Central memory CD8-positive, alpha-beta T cell (primary cell): ENCODE measurements at regions not wholly inside any gene's neighbourhood (a gene's known extent, or its start where the extent isn't known, plus 50 kb on each side); places are given as distances from the start of the nearest gene placed in this dataset.

Experiments used
- ATAC-seq: fragments of 150-1000 bp; cut with Tn5 transposase; replicated peaks from 2 replicates; pipeline ENCODE4 v1.10.0; 2022; ENCODE audit warnings: mild to moderate bottlenecking, moderate FRiP score, moderate number of reproducible peaks; ENCODE audit not compliant: poor library complexity, severe bottlenecking; ENCODE audit errors: extremely low read depth
- DNase-seq, 2 donors: peaks; one replicate each; pipeline ENCODE4 v3.0.0; 2021; ENCODE audit warnings: low spot score in 2 of 2
- H3K27ac Mint-ChIP-seq: one replicate; pipeline ENCODE4 v1.8.0; 2022; ENCODE audit warnings: low read depth, mild to moderate bottlenecking, moderate library complexity, mixed read lengths
- H3K27me3 Mint-ChIP-seq: one replicate; pipeline ENCODE4 v1.8.0; 2022; ENCODE audit warnings: mixed read lengths
- H3K36me3 Mint-ChIP-seq: one replicate; pipeline ENCODE4 v1.8.0; 2022; ENCODE audit warnings: mild to moderate bottlenecking, moderate library complexity, mixed read lengths; ENCODE audit not compliant: insufficient read depth
- H3K4me1 Mint-ChIP-seq: one replicate; pipeline ENCODE4 v1.8.0; 2022; ENCODE audit warnings: mixed read lengths
- H3K4me3 Mint-ChIP-seq: one replicate; pipeline ENCODE4 v1.8.0; 2022; ENCODE audit warnings: mild to moderate bottlenecking, moderate library complexity, mixed read lengths
- H3K9me3 Mint-ChIP-seq: one replicate; pipeline ENCODE4 v1.8.0; 2022; ENCODE audit warnings: mixed read lengths

DNA sequence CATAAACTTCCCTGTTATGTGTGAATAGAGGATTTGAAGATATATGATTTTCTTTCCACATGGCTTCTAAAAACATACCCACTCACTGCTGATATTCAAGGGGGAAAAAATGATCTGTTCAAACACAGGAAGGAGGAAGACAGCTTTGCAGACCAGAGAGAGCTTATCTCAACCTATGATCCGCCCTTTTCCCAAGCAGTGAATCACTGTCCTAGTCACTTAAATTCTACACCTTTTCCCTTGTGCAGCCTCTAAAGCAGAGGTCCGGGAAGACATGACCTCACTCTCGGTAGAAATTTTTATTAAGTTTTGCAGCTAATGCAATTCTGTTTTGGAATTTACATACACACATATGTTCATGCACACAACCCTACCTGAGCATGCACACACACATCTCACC is 197.2 kb downstream of the DIRAS2 start:
- no peak for DNase-seq
- no peaks in the 10 kb centered on the region for H3K9me3 Mint-ChIP-seq
- ATAC-seq, result no peak
- no peaks in the 10 kb centered on the region for H3K4me1 Mint-ChIP-seq
- H3K4me3 Mint-ChIP-seq, result no peak overlapping the region
- H3K36me3 Mint-ChIP-seq, result peaks cover 2% of the 10 kb centered on the region
- no peak overlapping the region for H3K27ac Mint-ChIP-seq
- peaks cover 12% of the 10 kb centered on the region for H3K27me3 Mint-ChIP-seq

DNA sequence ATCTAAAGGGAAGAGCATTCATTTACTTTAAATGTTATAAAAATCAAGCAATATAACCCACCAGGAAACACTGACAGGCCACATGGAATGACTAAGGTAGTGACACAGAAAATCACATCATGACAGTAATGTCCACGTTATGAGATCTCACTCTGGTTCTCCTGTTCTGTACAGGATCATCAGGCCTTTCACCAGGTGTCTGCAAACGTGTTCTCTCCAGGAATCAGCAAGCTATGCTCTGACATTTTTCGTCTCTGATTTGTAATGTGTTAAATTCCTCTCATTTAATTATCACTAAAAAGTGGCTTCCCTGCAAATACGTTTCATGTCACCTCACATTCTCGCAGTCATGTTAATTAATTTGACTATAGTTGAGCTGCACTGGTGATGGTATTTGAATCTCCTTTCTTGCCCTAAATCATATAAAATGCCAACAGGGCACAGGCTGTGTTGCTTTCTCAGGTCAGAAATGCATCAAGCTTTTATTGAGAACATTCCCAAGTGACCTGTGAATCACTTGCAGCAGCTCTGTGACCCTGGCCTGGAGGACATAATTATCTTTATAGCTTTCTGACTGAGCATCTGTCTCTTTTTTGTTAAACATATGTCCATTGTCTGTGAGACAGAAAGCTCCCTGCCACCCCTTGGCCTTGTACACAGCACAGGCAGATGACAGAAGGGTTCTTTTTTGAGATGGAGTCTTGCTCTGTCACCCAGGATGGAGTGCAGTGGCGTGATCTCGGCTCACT is 196.2 kb downstream of the DIRAS2 start:
- Mint-ChIP-seq H3K9me3 (no peaks in the 10 kb centered on the region), H3K4me1 (no peaks in the 10 kb centered on the region), H3K36me3 (peaks cover 2% of the 10 kb centered on the region), H3K27me3 (peaks cover 12% of the 10 kb centered on the region), H3K27ac (no peak overlapping the region), H3K4me3 (no peak overlapping the region)
- ATAC-seq, result no peak
- no peak for DNase-seq

DNA sequence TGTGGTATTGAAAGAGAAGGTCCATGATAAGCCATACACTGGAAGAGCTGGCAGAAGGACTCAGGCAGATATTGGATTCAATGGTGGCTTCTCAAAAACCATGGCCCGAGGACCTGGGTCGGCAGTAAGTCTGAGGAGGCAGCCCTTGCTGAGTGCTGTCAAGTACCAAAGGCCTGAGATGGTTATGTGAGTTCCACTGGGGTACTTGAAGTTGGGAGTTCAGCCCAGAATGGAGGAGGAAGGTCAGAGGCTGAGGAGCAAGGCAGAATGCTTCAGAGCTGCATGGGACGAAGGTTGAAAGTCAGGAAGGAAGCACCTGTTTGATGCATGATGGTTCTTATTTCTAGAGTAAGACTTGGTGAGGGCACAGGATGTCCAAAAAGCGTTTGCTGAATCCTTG is 194.9 kb downstream of the DIRAS2 start:
- H3K27me3 Mint-ChIP-seq, result peaks cover 2% of the 10 kb centered on the region
- no peak for DNase-seq
- H3K36me3 Mint-ChIP-seq, result no peaks in the 10 kb centered on the region
- H3K4me3 Mint-ChIP-seq, result no peak overlapping the region
- H3K9me3 Mint-ChIP-seq, result no peaks in the 10 kb centered on the region
- H3K27ac Mint-ChIP-seq, result no peak overlapping the region
- no peak for ATAC-seq
- H3K4me1 Mint-ChIP-seq, result no peaks in the 10 kb centered on the region

DNA sequence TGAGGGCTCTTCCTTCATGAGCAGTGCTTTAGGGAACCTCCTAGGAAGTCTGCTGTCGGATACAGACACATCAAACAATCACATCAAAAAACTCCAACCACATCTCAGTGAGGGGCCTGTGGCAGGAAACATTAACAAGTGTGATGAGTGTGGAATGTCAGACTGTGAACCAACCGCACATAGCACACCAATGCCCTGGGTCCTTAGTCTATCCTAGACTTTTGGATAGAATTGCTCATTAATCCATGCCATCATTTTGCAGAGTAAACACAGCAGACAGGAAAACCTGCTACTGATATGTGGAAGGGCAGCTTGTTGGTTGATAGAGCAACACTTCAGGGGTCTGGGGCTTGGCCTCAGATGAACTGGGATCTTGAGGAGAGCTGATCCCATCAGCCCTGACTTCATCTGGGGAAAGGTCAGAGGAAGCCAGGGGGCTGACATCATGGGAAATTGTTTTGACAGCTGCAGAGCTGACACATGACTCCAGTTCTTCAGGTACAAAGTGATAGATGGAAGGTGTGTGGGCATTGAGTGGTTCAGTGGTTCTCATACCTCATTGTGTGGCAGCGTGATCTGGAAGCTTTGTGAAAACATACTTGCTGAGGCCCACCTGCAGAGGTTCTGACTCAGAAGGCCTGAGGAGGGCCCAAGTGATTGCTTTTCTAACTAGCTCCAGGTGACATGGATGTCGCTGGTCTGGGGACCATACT is 193.3 kb downstream of the DIRAS2 start:
- Mint-ChIP-seq H3K36me3 (no peaks in the 10 kb centered on the region), H3K27me3 (no peaks in the 10 kb centered on the region)

DNA sequence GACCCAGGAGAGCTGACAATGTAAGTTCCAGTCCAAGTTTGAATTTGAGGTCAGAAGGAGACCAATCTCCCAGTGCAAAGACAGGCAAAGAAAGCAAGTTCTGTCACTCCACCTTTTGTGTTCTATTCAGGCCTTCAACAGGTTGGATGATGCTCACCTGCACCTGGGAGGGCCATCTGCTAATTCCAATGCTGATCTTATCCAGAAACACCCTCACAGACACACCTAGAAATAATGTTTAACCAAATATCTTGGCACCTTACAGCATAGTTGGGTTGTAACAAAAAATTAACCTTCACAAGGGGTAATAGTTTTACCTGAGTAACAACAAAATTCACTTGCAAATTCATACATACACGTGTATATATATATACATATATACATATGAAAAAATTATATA is 190.8 kb downstream of the DIRAS2 start:
- Mint-ChIP-seq H3K27me3 (no peaks in the 10 kb centered on the region), H3K4me1 (no peaks in the 10 kb centered on the region), H3K4me3 (no peak overlapping the region), H3K27ac (no peak overlapping the region), H3K9me3 (no peaks in the 10 kb centered on the region), H3K36me3 (no peaks in the 10 kb centered on the region)
- ATAC-seq (no peak), DNase-seq (no peak)

More for the DNA sequence above, 193.3 kb downstream of the DIRAS2 start:
- H3K4me3 Mint-ChIP-seq, result no peak overlapping the region
- H3K4me1 Mint-ChIP-seq, result no peaks in the 10 kb centered on the region
- DNase-seq (no peak), ATAC-seq (no peak)
- H3K9me3 Mint-ChIP-seq, result no peaks in the 10 kb centered on the region
- H3K27ac Mint-ChIP-seq, result no peak overlapping the region

DNA sequence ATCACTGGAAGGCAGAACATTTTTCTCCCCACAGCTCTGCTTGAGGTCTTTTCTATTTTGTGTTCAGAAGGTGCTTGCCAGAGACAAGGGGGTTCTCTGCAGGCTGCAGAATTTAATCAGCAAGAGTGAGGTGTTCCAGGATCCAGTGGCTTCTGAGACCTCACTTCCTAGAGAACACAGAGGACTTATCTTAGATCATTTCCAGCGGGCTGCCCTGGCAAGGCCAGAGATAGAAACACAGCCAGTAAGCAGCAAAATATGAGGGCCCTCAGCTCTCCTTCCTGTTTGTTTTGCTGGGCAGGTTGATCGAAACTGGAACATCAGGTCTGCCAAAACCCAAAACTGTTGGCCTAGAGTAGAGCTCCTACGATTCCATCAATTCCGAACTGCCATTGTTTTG is 187.3 kb downstream of the DIRAS2 start:
- H3K36me3 Mint-ChIP-seq, result no peaks in the 10 kb centered on the region
- no peak overlapping the region for H3K4me3 Mint-ChIP-seq
- H3K27me3 Mint-ChIP-seq, result peaks cover 14% of the 10 kb centered on the region
- H3K27ac Mint-ChIP-seq, result no peak overlapping the region
- ATAC-seq (no peak), DNase-seq (no peak)
- H3K9me3 Mint-ChIP-seq, result no peaks in the 10 kb centered on the region
- no peaks in the 10 kb centered on the region for H3K4me1 Mint-ChIP-seq

DNA sequence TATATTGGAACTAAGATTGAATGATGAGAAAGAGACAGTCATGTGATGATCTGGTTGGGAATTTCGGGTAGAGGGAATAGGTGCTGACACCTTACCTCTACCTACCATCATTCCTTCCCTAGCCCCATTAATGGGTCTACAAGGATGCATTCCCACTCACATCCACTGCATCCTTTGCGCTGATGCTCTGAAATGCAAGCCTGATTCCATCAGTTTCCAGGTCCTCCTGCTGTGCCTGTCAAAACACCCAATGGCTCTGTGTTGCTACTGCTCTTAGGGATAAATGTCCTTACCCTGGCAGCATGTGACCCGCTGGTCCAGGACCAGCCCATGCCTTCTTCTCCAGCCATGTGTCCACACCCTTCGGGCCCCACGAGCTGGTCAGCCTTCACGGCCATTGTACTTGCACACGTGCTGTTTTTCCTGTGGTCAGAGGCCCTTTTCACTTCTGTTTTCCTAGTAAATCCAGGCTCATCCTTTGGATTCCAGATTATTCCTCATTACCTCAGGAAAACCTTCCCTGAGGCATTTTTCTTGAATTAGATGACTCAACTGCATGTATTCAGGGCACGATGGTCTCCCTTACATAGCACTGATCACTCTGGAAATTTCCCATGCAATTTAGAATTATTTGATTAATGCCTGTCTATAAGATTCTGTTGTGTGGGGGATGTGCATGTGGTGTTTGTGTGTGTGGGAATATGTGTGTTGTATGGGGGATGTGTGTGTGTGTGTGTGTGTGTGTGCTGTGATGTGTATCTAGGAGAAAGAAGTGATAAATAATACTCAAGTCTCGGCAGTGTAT is 185.0 kb downstream of the DIRAS2 start:
- Mint-ChIP-seq H3K4me3 (no peak overlapping the region), H3K27ac (no peak overlapping the region), H3K4me1 (no peaks in the 10 kb centered on the region), H3K27me3 (peaks cover 17% of the 10 kb centered on the region), H3K36me3 (no peaks in the 10 kb centered on the region), H3K9me3 (no peaks in the 10 kb centered on the region)
- ATAC-seq, result no peak
- no peak for DNase-seq

DNA sequence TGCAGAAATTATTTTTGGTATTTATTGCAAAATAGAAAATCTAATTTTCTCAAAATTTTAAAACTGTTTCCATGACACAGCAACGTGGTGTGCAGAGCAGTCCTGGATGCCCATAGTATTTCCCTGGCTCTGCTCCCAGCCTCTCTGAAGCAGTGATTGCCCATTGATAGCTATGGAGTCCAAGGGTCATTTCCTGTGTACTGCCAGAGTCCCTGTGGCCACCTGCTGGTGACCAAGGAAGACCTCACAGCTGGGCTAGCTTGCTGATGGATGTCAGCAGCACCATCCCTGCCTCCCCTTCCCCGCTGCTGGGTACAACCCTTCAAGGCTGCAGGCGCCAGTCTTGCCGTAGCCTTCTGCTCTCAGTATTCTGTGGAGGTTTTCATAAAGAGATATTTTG is 184.1 kb downstream of the DIRAS2 start:
- H3K27ac Mint-ChIP-seq, result no peak overlapping the region
- peaks cover 17% of the 10 kb centered on the region for H3K27me3 Mint-ChIP-seq
- no peak overlapping the region for H3K4me3 Mint-ChIP-seq
- no peaks in the 10 kb centered on the region for H3K36me3 Mint-ChIP-seq
- DNase-seq (no peak), ATAC-seq (no peak)
- no peaks in the 10 kb centered on the region for H3K9me3 Mint-ChIP-seq
- no peaks in the 10 kb centered on the region for H3K4me1 Mint-ChIP-seq

DNA sequence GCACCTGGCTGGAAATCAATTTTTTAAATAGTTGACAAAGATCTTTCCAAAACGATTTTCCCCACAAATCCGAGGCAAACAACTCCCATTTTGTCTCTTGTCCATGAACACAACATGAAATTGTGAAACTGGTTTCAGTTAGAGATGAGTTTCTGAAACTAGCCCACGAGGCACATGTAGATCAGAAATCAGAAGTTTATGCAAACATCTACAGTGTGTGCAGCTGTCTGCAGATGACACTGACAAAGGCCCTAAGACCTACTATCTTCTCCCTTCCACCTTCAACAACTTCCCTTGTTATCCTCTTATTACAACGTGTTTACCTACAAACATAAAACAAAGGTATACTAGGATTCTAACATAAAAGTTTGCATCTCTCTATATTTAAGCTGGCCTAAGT is 183.3 kb downstream of the DIRAS2 start:
- Mint-ChIP-seq H3K27me3 (peaks cover 17% of the 10 kb centered on the region), H3K27ac (no peak overlapping the region), H3K4me3 (no peak overlapping the region), H3K9me3 (no peaks in the 10 kb centered on the region), H3K4me1 (no peaks in the 10 kb centered on the region), H3K36me3 (no peaks in the 10 kb centered on the region)
- ATAC-seq (no peak), DNase-seq (no peak)

DNA sequence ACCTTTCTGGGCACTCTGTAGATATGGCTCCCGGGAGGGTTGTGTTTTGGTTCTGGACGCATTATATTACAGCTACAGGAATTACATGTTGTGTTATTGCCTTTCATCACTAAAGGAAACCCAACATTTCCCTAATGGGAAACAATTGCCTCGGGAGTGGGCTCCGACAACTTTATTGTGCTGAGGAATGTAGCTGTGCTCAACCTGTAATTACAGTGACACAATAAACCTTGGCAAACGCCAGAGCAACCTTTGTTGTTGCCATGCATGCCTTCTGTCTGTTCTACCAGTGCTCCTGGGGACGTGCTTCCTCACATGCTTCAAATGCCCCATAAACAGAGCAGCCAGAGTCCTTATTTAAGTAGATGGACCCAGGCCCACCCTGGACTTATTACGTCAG is 182.4 kb downstream of the DIRAS2 start:
- Mint-ChIP-seq H3K9me3 (no peaks in the 10 kb centered on the region), H3K4me3 (no peak overlapping the region), H3K27me3 (peaks cover 17% of the 10 kb centered on the region), H3K27ac (no peak overlapping the region), H3K36me3 (no peaks in the 10 kb centered on the region), H3K4me1 (no peaks in the 10 kb centered on the region)
- ATAC-seq (no peak), DNase-seq (no peak)

DNA sequence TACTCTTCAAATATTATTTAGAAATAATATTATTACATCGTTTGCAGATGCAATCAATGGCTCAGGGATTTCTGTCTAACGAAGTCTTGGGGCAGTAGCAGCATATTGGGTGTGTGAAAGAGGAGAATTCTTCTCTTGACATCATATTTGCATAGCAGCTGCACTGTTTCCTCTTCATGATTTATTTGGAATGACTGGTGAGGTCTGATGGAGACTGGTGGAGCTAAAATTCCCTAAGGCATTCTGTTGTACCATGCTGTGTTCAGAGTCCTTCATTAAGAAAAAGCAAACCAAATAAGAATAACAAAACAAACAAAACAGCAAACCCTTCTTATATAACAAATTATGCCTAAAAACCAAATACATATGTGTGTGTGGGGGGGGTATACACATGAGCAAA is 177.6 kb downstream of the DIRAS2 start:
- ATAC-seq (no peak), DNase-seq (no peak)
- Mint-ChIP-seq H3K27me3 (peaks cover 7% of the 10 kb centered on the region), H3K27ac (no peak overlapping the region), H3K36me3 (no peaks in the 10 kb centered on the region), H3K9me3 (no peaks in the 10 kb centered on the region), H3K4me1 (no peaks in the 10 kb centered on the region), H3K4me3 (no peak overlapping the region)

DNA sequence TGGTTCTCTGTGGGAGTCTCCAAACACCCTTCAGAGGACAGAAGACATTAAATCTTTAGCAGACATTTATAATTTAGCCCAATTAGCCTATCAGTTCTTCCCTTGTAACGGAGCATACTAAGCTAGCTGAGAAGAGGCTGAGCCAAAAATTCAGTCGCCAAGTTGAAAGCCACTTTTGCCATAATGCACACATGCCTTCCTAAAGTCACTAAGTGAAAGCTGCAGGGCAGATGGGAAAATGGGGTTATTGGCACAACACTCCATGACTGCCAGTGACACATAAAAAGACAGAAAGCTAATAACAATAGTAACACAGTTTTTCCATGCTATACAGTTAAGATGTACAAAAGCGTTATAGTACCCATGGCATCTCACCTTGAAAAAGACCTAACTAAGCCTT is 176.2 kb downstream of the DIRAS2 start:
- H3K4me3 Mint-ChIP-seq, result no peak overlapping the region

DNA sequence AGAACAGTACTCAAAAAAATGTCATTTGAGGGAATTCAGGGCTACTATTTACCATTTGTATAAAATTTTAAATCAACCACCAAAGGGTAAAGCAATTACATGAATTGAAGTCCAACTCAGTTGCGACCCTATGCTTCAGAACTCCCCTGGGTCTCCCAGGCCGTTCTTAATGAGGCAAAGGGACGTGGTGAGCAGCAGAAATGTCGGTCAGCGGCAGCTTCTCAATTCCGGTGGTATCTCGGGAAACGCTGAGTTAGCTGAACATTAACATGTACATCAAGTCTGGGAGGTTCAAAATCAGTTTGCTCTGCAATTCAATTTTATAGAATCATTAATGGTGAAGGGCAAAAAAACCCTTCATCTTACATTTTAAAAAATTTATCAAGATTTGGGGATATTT is 173.2 kb downstream of the DIRAS2 start:
- H3K36me3 Mint-ChIP-seq, result no peaks in the 10 kb centered on the region
- DNase-seq (no peak), ATAC-seq (no peak)
- no peak overlapping the region for H3K4me3 Mint-ChIP-seq
- no peak overlapping the region for H3K27ac Mint-ChIP-seq
- peaks cover 10% of the 10 kb centered on the region for H3K27me3 Mint-ChIP-seq
- H3K9me3 Mint-ChIP-seq, result no peaks in the 10 kb centered on the region
- H3K4me1 Mint-ChIP-seq, result no peaks in the 10 kb centered on the region

More for the DNA sequence above, 176.2 kb downstream of the DIRAS2 start:
- no peaks in the 10 kb centered on the region for H3K9me3 Mint-ChIP-seq
- DNase-seq (no peak), ATAC-seq (no peak)
- no peaks in the 10 kb centered on the region for H3K36me3 Mint-ChIP-seq
- no peaks in the 10 kb centered on the region for H3K27me3 Mint-ChIP-seq
- H3K4me1 Mint-ChIP-seq, result no peaks in the 10 kb centered on the region
- no peak overlapping the region for H3K27ac Mint-ChIP-seq
